HG02938 (cell line): ENCODE measurements at regions not wholly inside any gene's neighbourhood (a gene's known extent, or its start where the extent isn't known, plus 50 kb on each side); places are given as distances from the start of the nearest gene placed in this dataset.

Experiments
- ATAC-seq: cut with Tn5 transposase; IDR thresholded peaks from one replicate; pipeline ENCODE4 v1.9.1; 2021; ENCODE audit warnings: mild to moderate bottlenecking, moderate library complexity; ENCODE audit not compliant: unreplicated experiment

DNA sequence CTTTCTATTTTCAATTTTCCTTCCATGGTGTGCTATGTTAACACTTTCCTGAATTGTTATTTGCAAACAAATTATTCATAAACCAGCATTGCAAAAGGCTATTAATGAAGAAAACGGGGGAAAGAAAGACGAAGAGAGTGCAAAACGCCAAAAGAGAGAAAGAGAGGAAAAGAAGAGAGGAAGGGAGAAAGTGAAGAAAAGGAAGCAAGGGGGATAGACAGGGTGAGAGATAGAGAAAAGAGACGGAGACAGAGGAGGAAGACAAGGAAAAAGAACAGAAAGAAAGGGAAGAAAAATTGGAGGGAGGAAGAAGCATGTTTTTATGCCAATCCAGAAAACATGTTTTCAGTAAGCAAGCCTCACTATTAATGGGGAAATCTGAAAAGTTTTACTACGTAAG lies 310.6 kb downstream of the TFEC start:
- no peak for ATAC-seq

- no peak for ATAC-seq
Observed at GRCh38 chr7:115709664-115710063, 320.9 kb downstream of the TFEC start.

DNA sequence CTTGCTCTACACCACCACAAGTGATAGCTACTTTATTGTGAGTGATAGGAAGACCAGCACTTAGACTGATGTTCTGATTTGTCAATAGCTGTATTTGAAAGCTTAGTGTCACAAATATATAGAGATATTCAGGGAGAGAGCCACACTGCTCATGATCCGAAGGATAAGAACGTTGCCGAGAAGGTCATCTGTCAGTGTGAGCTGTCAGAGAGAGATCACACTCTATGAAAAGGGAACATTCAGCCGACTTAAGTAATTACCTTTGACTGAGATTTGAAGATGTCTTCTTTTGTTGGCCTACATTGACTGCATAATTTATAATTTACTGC lies 322.6 kb downstream of the TFEC start:
- no peak for ATAC-seq

- ATAC-seq, result no peak
Observed at GRCh38 chr7:115707258-115708012, 323.1 kb downstream of the TFEC start.

GRCh38 chr7:115704884-115705283 lies 325.7 kb downstream of the TFEC start:
- no peak for ATAC-seq

DNA sequence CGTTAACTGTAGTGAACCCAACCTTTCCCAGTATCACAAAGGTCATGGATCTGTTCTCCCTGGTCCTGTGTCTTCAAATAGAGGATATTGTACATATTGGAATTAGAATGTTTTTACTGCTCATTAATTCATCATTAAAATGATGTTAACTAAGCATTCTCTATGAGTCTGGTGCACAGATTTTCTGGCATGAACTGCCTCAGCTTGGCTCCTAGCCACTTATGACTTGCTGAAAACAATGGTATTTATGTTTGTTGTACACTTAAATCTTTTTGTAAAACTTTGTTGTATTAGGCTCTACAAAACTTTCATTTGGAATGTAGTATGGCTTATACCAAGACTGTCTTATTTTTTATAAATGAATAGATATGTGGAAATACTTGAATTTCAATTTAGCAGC lies 329.4 kb downstream of the TFEC start:
- ATAC-seq, result no peak

DNA sequence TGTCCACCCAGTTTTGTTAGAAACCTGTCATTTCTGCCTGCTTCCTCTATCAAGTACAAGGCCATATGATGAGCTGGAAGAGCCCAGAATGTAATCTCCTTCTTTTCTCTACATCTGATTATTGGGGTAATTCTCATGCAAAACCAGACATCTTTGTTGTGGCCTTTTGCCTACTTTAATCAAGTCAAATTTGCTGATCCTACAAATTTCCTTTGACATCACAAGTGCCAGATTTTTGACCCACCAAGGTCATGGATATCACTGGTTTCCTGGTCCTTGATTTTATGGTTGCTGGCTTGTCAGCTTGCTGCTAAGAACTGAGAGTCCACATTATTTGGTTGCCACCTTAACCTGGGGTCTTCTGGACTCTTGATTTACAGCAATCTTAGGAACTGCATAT lies 336.1 kb downstream of the TFEC start:
- no peak for ATAC-seq

GRCh38 chr7:115693779-115694178 lies 336.8 kb downstream of the TFEC start:
- ATAC-seq, result peak; percentile 70

- ATAC-seq, result no peak
Observed at GRCh38 chr7:115689941-115690340, 340.6 kb downstream of the TFEC start.

DNA sequence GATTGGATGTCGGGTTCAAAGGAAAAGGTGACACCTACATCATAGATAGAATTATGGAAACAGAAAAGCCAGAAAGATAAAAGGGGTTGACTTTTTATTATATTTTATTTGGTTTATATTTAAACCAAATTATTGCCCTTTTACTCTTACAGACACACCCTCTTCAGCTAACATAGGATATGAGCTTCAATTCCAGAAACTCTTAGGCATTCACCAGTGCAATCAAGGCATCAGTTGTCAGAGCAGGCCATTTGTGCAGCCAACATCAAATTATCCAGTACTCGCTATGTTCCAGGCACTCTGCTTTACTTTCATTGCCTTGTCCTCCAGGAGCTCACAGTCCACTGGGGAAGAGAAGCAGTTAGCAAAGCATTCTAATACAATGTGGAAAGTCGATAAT lies 347.5 kb downstream of the TFEC start:
- no peak for ATAC-seq

- peak; percentile 47 for ATAC-seq
Observed at GRCh38 chr7:115682507-115682906, 348.1 kb downstream of the TFEC start.

DNA sequence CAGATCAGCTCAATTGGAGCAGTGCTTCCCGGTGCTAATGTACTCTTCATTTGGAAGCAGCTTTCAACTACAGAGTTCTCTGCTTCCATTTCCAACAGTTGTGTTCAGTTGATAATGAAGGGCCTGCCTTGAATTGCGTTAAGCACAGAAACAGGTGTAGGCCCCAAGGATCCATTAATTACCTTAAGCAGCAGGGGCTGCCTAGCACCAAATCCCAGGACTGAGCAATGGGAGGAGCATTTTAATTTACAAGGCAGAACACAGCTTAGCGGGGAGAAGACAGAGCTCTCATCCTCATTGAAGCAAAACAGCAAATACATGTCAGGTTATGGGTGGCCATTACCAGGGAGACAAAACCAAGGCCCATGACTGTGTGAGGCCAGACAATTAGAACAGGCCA lies 349.6 kb downstream of the TFEC start:
- no peak for ATAC-seq

DNA sequence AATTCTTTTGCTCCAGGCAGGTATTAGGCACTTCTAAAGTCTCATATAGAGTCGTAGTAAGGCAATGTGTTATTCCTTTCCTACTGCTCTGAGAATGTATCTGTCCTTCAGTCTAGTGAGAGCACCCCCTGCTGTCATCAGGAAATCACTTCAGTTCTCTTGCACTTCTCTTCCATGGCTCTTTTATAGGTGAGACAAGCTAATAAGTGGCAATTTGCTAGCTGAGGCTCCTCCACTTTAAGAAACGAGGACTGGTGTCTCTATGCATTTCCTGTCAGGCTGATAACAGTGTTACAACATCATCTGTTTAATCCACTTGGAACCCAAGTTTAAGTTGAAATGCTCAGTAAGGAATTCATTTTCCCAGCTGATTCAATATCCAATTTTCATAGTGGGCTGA lies 350.6 kb downstream of the TFEC start:
- ATAC-seq, result no peak

DNA sequence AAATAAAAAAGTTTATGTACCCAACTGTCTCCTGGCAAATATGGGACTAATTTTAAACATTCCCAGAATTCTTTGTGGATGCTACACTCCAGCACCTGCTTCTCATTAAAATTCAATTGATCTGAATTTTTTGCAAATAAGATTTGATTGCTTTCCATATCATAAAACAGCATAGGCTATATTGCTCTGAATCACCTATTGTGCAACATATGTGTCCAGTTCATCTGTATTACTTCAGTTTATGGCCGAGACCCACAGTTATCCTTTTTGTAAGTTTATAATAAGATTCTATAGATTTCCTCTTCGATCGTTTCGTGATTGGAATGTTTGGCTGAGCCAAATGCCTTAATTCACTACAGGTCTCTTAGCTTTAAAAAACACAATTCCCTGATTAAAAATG lies 351.1 kb downstream of the TFEC start:
- ATAC-seq, result no peak

- ATAC-seq, result no peak
Observed at GRCh38 chr7:115678086-115678982, 352.2 kb downstream of the TFEC start.

DNA sequence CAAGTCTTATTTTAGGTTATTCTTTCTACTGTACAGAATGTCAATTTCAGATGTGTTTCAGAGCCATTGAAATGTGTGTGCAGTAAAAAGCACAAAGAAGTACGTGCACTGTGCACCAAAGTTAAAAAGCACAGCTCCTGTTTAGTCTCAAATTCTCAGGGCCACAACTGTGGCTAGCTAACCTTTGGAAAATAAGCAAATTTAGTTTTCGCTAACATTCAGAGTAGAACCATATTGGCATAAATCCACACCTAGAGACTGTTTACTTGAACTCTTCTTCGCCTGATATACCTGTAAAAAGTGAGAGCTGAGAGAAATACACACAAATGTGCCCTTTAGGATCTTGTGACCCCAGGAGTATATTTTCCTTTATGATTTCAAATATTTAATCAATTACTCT lies 353.9 kb downstream of the TFEC start:
- ATAC-seq, result no peak

GRCh38 chr7:115676080-115676479 lies 354.5 kb downstream of the TFEC start:
- ATAC-seq, result no peak

DNA sequence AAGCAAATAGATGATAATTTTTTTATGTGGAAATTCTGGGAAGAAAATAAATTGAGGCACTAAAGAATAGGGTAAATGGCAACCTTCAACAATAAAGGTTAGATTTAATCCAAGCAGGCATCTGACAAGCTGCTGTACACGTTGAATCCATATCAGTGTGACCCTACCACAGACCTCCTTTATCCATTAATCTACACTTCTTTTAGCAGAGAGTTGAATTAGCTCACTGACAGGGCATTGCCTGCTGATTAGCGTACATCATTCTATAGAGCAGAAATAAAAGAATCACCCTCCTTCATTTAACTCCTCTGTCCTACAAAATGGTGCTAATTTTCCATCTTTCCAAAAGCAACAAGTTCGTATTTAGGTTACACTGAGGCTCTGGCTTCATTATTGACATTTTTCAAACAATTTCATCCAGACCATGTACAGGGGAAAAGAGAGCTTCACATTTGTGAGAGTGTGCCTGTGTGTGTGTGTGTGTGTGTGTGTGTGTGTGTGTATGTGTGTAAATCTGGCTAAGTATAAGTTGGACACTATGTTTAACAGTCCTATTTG lies 356.0 kb downstream of the TFEC start:
- ATAC-seq, result no peak

DNA sequence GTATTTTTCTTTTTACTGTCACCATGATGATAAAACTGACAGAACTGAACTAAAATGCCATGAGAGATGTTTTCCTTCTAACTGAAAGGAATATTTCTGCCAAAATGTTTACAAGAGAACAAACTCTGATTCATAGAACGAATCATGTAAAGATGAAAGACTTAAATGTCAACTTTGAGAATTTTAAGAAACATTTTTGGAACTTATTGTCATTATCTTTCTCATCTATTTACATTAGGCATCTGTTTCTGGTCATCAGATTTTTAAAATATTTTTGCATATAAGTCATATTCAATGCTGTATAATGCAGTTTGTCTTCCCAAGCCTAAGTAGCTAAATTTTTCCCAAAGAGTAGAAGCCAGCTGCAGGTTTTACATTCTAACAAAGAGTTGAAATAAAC lies 358.5 kb downstream of the TFEC start:
- ATAC-seq, result no peak

GRCh38 chr7:115662676-115663075 lies 367.9 kb downstream of the TFEC start:
- ATAC-seq, result no peak

GRCh38 chr7:115662120-115662519 lies 368.4 kb downstream of the TFEC start:
- ATAC-seq, result no peak

- ATAC-seq, result no peak
Observed at GRCh38 chr7:115658223-115658622, 372.3 kb downstream of the TFEC start.
